ENCODE measurements at regions not wholly inside any gene's neighbourhood (a gene's known extent, or its start where the extent isn't known, plus 50 kb on each side); places are given as distances from the start of the nearest gene placed in this dataset.
"Not testable (repeated sequence)": the region's sequence is repeated elsewhere in the genome, so short reads cannot be mapped to it uniquely, and the experiment has no call there.

DNA sequence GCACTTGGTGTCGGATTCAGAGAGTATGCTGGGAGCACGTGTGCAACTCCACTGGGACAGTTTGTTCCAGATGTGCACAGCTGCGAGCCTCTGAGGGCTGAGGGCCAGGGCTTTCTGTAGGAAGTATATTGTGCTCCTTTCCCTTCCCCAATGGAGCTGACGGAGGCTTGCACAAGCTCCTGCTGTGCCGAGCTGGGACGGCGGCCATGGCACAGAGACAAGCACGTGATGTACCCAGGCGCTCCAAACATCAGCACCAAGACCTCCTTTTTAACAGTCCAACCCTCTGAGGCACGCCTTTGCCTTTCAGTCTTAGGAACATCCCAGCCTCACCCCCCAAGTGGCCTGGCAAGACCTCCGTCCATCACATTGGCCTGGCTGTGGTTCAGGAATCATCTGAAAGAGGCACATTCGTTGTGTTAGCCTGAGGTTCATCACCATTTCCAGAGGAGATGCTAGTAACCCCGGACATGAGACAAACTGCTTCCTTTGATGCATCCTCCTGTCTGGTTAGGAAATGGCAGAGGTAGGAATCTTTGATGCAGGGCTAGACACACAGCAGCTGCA is 339.2 kb upstream of the KAZN start:
- peak; percentile 84 for DNase-seq (ENCODE audit: low read depth)

GRCh38 chr1:14260480-14260879 is 338.0 kb upstream of the KAZN start:
- no peak for DNase-seq (ENCODE audit: low read depth)

- DNase-seq (ENCODE audit: low read depth) = no peak
Measured at GRCh38 chr1:14261395-14261794, 337.1 kb upstream of the KAZN start.

- DNase-seq (ENCODE audit: low read depth) = no peak
Measured at GRCh38 chr1:14262637-14263036, 335.8 kb upstream of the KAZN start.

GRCh38 chr1:14263225-14263624 is 335.3 kb upstream of the KAZN start:
- DNase-seq (ENCODE audit: low read depth) = no peak

DNA sequence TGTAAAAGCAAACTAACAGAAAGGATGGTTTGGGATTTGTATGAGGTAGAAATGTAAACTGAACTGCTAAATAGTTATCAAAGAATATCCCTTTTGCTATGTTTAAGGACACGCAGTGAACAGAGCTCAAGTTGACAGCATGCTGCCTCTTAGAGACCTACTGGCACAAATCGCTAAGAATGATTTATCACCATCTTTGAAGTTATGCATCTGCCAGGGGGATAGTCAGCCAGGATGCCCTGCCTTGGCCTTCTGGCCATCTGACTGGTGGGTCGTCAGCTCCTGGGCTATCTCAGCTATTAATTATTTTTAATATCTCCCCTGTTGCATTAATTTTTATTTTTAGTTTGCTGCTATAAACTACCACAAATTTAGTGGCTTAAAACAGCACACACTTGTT is 334.8 kb upstream of the KAZN start:
- no peak for DNase-seq (ENCODE audit: low read depth)

- DNase-seq (ENCODE audit: low read depth) = no peak
Measured at GRCh38 chr1:14265495-14265894, 333.0 kb upstream of the KAZN start.

- DNase-seq (ENCODE audit: low read depth) = no peak
Measured at GRCh38 chr1:14267991-14268390, 330.5 kb upstream of the KAZN start.

DNA sequence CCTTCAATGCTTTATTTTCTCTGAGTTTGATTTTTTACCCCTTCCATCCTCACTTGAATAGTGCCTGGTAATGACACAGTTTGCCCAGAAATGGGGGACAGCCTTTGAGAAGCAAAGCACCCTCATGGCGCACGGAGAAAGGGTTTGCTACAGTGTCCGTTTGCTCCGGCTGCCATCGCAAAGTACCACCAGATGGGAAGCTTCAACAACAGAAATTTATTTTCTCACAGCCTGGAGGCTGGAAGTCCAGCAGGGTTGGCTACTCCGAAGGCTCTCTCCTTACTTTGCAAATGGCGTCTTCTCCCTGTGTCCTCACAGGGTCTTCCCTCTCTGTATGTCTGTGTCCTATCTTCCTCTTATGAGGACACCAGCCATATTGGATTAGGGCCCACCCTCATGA is 327.7 kb upstream of the KAZN start:
- DNase-seq (ENCODE audit: low read depth) = no peak

DNA sequence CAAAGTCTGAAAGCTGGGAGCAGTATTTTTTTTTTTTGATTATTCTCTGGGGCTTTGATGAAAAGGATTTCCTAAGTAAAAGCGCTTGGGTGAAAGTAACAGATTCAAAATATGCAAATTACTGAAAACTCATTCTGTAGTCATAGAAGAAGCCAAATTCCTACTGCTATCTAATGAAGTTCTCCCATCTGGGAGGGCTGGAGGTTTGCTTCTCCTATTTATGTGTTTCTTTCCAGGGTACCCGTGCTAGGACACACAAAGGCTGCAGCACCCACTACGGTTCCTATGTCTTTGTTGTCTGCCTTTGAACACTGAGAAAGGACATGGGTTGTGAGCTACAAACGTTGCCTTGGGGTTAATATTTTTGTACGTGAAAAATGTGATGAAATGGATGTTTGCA is 324.7 kb upstream of the KAZN start:
- DNase-seq (ENCODE audit: low read depth) = no peak

DNA sequence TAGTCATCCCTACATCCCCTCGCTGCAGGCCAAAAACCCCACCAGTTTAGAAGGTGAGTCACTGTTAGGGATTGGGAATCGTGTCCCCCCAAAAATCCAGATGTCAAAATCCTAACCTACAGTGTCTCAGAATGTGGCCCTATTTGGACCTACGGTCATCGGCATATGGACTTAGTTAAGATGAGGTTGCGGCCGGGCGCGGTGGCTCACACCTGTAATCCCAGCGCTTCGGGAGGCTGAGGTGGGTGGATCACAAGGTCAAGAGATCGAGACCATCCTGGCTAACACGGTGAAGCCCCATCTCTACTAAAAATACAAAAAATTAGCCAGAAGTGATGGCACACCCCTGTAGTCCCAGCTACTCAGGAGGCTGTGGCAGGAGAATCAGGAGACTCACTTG is 318.6 kb upstream of the KAZN start:
- DNase-seq (ENCODE audit: low read depth) = not testable (repeated sequence)

- DNase-seq (ENCODE audit: low read depth) = no peak
Measured at GRCh38 chr1:14280909-14281308, 317.6 kb upstream of the KAZN start.

GRCh38 chr1:14281412-14281811 is 317.1 kb upstream of the KAZN start:
- DNase-seq (ENCODE audit: low read depth) = no peak

DNA sequence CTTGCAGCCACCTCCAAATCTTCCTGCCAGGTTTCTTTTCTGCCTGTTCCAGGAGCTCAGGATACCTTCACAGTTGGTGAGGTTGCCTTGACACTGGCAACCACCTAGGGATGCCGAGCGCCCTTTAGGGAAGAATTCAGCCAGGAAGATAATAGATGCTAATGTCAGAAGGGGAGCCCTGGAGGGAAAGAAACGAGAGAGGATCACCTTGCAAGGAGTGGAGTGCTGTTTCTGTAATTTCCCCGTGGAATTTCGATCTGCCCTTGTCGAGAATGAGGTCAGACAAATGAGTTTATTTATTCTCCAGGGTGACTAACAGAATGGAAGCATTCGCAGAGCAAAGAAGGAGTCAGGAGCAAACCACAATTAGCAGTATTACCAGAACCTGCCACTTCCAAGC is 315.8 kb upstream of the KAZN start:
- no peak for DNase-seq (ENCODE audit: low read depth)

DNA sequence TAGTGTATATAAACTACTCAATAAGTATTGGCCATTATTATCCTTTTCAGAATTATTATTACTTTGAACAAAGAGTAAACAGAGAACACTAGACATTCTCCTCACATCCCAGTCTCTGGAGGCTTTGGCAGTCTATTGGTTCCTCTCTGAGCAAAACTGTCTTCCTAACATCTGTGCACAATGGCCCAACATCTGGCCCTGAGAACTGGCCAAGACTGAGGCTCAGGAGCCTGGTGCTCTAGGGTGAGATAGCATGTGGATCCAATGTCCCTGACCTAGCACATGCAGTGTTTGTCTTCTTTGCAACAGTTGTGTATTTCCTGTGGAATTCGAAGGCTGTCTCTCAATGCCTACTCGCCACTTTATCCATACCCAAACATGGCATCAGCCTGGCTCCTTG is 313.2 kb upstream of the KAZN start:
- DNase-seq (ENCODE audit: low read depth) = no peak

DNA sequence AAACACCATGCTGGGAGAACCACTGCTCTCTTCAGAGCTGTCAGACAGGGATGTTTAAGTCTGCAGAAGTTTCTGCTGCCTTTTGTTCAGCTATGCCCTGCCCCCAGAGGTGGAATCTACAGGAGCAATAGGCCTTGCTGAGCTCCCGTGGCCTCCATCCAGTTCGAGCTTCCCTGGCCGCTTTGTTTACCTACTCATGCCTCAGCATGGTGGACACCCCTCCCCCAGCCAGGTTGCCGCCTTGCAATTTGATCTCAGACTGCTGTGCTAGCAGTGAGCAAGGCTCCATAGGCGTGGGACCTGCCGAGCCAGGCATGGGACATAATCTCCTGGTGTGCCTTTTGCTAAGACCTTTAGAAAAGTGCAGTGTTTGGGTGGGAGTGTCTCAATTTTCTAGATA is 307.3 kb upstream of the KAZN start:
- DNase-seq (ENCODE audit: low read depth) = not testable (repeated sequence)

DNA sequence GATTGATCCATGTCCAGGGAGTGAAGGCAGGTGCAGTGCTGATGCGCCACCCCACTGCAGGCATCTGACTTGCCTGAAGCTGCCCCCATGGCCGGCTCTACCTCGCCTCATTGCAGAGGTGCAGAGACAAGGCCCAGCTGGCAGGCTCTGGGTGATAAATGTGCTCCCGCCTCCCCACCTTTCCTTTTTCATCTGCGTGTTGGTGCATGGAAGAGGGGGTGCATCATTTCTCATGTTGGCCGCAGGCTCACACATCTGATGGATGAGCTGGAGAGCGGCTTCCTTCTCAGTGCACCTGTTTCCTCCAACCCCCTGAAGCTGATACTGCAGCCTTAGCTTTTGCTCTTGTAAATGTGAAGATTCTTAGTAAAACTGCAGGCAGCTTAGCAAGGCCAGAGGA is 306.0 kb upstream of the KAZN start:
- no peak for DNase-seq (ENCODE audit: low read depth)

GRCh38 chr1:14294006-14294405 is 304.5 kb upstream of the KAZN start:
- no peak for DNase-seq (ENCODE audit: low read depth)

- DNase-seq (ENCODE audit: low read depth) = no peak
Measured at GRCh38 chr1:14294860-14295536, 303.5 kb upstream of the KAZN start.

- no peak for DNase-seq (ENCODE audit: low read depth)
Measured at GRCh38 chr1:14296795-14297194, 301.7 kb upstream of the KAZN start.

DNA sequence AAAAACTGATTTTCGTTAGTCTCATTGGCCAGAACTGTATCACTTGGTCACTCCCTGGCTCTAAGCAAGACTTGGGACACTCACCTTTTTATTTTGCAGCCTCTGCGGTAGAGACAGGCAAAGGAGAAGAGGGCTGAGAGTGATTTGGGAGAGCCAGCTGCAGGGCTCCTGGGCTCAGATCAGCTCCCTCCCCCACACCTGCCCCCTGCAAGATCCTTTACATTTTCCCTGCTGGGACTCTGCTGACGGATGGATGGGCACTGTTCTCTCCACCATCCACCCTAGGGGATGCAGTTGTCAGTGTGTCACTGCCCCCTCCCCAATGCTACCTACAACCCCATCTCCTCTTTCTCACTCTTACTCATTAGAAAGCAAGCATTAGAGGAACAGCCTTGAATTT is 301.1 kb upstream of the KAZN start:
- DNase-seq (ENCODE audit: low read depth) = no peak

DNA sequence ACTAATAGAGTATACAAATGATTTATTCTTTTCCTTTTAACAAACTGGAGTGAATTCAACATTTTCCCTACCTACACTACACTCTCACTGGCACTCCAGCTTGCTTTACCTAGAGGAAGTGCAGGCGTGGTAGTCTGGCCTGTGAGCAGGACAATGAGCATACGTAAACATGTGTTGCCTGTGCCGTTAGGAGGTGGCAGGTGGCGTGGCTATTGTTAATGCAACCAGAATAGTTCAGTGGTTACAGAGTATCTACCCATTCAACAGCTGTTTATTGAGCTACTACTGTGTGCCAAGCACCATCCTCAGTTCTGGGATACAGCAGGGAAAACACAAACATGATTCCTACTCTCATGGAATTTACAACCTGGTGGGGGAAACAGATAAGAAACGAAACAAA is 299.7 kb upstream of the KAZN start:
- DNase-seq (ENCODE audit: low read depth) = no peak

- DNase-seq (ENCODE audit: low read depth) = no peak
Measured at GRCh38 chr1:14300991-14301703, 297.3 kb upstream of the KAZN start.

- DNase-seq (ENCODE audit: low read depth) = no peak
Measured at GRCh38 chr1:14301704-14302024, 296.8 kb upstream of the KAZN start.
